Activated CD4-positive, alpha-beta memory T cell treated with anti-CD3 and anti-CD28 coated beads, Interleukin-2, amount 10 ng/mL, durations not matched to agents 7 days and 5 days (primary cell): ENCODE measurements at regions not wholly inside any gene's neighbourhood (a gene's known extent, or its start where the extent isn't known, plus 50 kb on each side); places are given as distances from the start of the nearest gene placed in this dataset.
"Not testable (repeated sequence)": the region's sequence is repeated elsewhere in the genome, so short reads cannot be mapped to it uniquely, and the experiment has no call there.

ENCODE experiments used
- CTCF ChIA-PET: fragments of 350-600 bp; sonication (Branson Sonifier 250); formaldehyde crosslinking; loops from one replicate; lab custom pipeline; 2021; ENCODE audit warnings: antibody characterized with exemption, inconsistent platforms; lab: Charles Lee
- POLR2A ChIA-PET: fragments of 350-600 bp; sonication (Branson Sonifier 250); formaldehyde crosslinking; loops from one replicate; lab custom pipeline; 2021; ENCODE audit warnings: antibody characterized with exemption; lab: Charles Lee
- DNase-seq: peaks from one replicate; pipeline ENCODE4 v3.0.0-alpha.2; 2020
- H3K27ac Mint-ChIP-seq: one replicate; pipeline ENCODE4 v1.8.0; 2021; ENCODE audit warnings: mild to moderate bottlenecking, mixed read lengths
- H3K27me3 Mint-ChIP-seq: one replicate; pipeline ENCODE4 v1.8.0; 2021; ENCODE audit warnings: mixed read lengths
- H3K36me3 Mint-ChIP-seq: one replicate; pipeline ENCODE4 v1.8.0; 2021; ENCODE audit warnings: low read depth, mixed read lengths
- H3K4me1 Mint-ChIP-seq: one replicate; pipeline ENCODE4 v1.8.0; 2021; ENCODE audit warnings: mixed read lengths
- H3K4me3 Mint-ChIP-seq: one replicate; pipeline ENCODE4 v1.8.0; 2021; ENCODE audit warnings: mild to moderate bottlenecking, mixed read lengths
- H3K9me3 Mint-ChIP-seq: one replicate; pipeline ENCODE4 v1.8.0; 2021; ENCODE audit warnings: mixed read lengths

GRCh38 chr6:122903266-122903915, 92.6 kb upstream of the CLVS2 start:
- Mint-ChIP-seq H3K27ac (no peak overlapping the region), H3K4me1 (no peaks in the 10 kb centered on the region), H3K36me3 (no peaks in the 10 kb centered on the region), H3K9me3 (no peaks in the 10 kb centered on the region), H3K27me3 (no peaks in the 10 kb centered on the region), H3K4me3 (no peak overlapping the region)
- CTCF ChIA-PET = no interaction called here
- POLR2A ChIA-PET = no interaction called here
- DNase-seq = no peak

- no peak for DNase-seq
- ChIA-PET POLR2A (no interaction called here), CTCF (no interaction called here)
- Mint-ChIP-seq H3K9me3 (no peaks in the 10 kb centered on the region), H3K27ac (no peak overlapping the region), H3K4me1 (no peaks in the 10 kb centered on the region), H3K36me3 (no peaks in the 10 kb centered on the region), H3K27me3 (no peaks in the 10 kb centered on the region), H3K4me3 (no peak overlapping the region)
These were observed 91.9 kb upstream of the CLVS2 start for GRCh38 chr6:122904166-122904565.

- DNase-seq = no peak
- Mint-ChIP-seq H3K4me1 (no peaks in the 10 kb centered on the region), H3K4me3 (no peak overlapping the region), H3K36me3 (no peaks in the 10 kb centered on the region), H3K27me3 (no peaks in the 10 kb centered on the region), H3K9me3 (peaks cover 9% of the 10 kb centered on the region), H3K27ac (no peak overlapping the region)
- CTCF ChIA-PET = no interaction called here
- POLR2A ChIA-PET = no interaction called here
These were observed 82.5 kb upstream of the CLVS2 start for GRCh38 chr6:122913558-122913957.

GRCh38 chr6:122918714-122919113, 77.3 kb upstream of the CLVS2 start:
- peaks cover 6% of the 10 kb centered on the region for H3K9me3 Mint-ChIP-seq
- no peaks in the 10 kb centered on the region for H3K36me3 Mint-ChIP-seq
- H3K4me1 Mint-ChIP-seq = no peaks in the 10 kb centered on the region
- no peak overlapping the region for H3K27ac Mint-ChIP-seq
- H3K27me3 Mint-ChIP-seq = no peaks in the 10 kb centered on the region
- DNase-seq = no peak
- CTCF ChIA-PET = no interaction called here
- no peak overlapping the region for H3K4me3 Mint-ChIP-seq
- POLR2A ChIA-PET = no interaction called here

GRCh38 chr6:122930252-122931180, 65.5 kb upstream of the CLVS2 start:
- no peak overlapping the region for H3K27ac Mint-ChIP-seq
- H3K4me1 Mint-ChIP-seq = no peaks in the 10 kb centered on the region
- CTCF ChIA-PET = no interaction called here
- POLR2A ChIA-PET = no interaction called here
- no peaks in the 10 kb centered on the region for H3K27me3 Mint-ChIP-seq
- no peak overlapping the region for H3K4me3 Mint-ChIP-seq
- DNase-seq = no peak
- peaks cover 6% of the 10 kb centered on the region for H3K9me3 Mint-ChIP-seq
- H3K36me3 Mint-ChIP-seq = no peaks in the 10 kb centered on the region

- no peaks in the 10 kb centered on the region for H3K27me3 Mint-ChIP-seq
- H3K9me3 Mint-ChIP-seq = no peaks in the 10 kb centered on the region
- no peaks in the 10 kb centered on the region for H3K36me3 Mint-ChIP-seq
- no peak overlapping the region for H3K4me3 Mint-ChIP-seq
- no peak for DNase-seq
- H3K27ac Mint-ChIP-seq = no peak overlapping the region
- H3K4me1 Mint-ChIP-seq = no peaks in the 10 kb centered on the region
- POLR2A ChIA-PET = no interaction called here
- CTCF ChIA-PET = no interaction called here
These were observed 64.1 kb upstream of the CLVS2 start for GRCh38 chr6:122931916-122932315.

GRCh38 chr6:122944936-122945335, 51.1 kb upstream of the CLVS2 start:
- DNase-seq, H3K9me3 Mint-ChIP-seq, H3K27me3 Mint-ChIP-seq, CTCF ChIA-PET, H3K4me3 Mint-ChIP-seq, POLR2A ChIA-PET, H3K4me1 Mint-ChIP-seq, H3K36me3 Mint-ChIP-seq, H3K27ac Mint-ChIP-seq: not testable (repeated sequence)
